Body of pancreas (tissue), 4 donors: ENCODE measurements at regions not wholly inside any gene's neighbourhood (a gene's known extent, or its start where the extent isn't known, plus 50 kb on each side); places are given as distances from the start of the nearest gene placed in this dataset.

ENCODE experiments used
- POLR2A ChIP-seq, 3 donors: fragments of 450-650 bp; IDR thresholded peaks; one replicate each; pipeline ENCODE4 v1.6.1; 2016; ENCODE audit warnings: antibody characterized with exemption in 3 of 3, mild to moderate bottlenecking in 2 of 3
- TF ChIP-seq, protein P1 (sequence below), 7 experiments: fragments of 450-650 bp in 4 of 7; fragments of 200-600 bp in 3 of 7; sonication (generic) in 3 of 7; IDR thresholded peaks; one replicate each; pipeline ENCODE4 v1.5.1; 2016 to 2019; ENCODE audit warnings: antibody characterized with exemption in 7 of 7

DNA sequence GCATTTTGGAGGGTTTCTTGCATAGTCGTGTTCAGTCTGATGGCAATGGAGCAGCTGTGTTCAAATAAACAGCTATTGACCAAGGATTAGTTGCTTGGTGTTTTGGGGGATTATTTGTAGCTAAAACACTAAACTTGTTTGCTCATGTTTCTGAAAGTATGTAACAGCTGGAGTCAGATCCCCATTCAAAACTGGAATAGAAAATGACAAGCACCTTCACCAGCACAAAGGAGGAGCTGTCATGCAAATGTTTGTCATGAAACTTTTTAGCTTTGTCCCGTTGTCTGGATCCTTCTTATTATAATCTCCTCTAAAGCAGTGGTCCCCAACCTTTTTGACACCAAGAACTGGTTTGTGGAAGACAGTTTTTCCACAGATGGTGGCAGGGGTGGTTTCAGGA is 96.9 kb upstream of the ZNF236 start:
- TF ChIP-seq, protein P1, sequence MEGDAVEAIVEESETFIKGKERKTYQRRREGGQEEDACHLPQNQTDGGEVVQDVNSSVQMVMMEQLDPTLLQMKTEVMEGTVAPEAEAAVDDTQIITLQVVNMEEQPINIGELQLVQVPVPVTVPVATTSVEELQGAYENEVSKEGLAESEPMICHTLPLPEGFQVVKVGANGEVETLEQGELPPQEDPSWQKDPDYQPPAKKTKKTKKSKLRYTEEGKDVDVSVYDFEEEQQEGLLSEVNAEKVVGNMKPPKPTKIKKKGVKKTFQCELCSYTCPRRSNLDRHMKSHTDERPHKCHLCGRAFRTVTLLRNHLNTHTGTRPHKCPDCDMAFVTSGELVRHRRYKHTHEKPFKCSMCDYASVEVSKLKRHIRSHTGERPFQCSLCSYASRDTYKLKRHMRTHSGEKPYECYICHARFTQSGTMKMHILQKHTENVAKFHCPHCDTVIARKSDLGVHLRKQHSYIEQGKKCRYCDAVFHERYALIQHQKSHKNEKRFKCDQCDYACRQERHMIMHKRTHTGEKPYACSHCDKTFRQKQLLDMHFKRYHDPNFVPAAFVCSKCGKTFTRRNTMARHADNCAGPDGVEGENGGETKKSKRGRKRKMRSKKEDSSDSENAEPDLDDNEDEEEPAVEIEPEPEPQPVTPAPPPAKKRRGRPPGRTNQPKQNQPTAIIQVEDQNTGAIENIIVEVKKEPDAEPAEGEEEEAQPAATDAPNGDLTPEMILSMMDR (IDR thresholded peaks at IDR 0.05) = no peak
- no peak for TF ChIP-seq POLR2A (IDR thresholded peaks at IDR 0.05)
